Astrocyte of the spinal cord (primary cell): ENCODE measurements at regions not wholly inside any gene's neighbourhood (a gene's known extent, or its start where the extent isn't known, plus 50 kb on each side); places are given as distances from the start of the nearest gene placed in this dataset.

Experiments
- DNase-seq: peaks from one replicate; pipeline ENCODE4 v3.0.0; 2011; ENCODE audit warnings: low read depth, low spot score
- H3K4me3 ChIP-seq: 2 replicates; pipeline ENCODE4 v1.5.1; 2011; ENCODE audit warnings: low read depth, mild to moderate bottlenecking, low read length, moderate library complexity
- CTCF ChIP-seq: IDR thresholded peaks from 2 replicates; pipeline ENCODE4 v1.5.1; 2012; ENCODE audit warnings: low read depth, mild to moderate bottlenecking, low read length, inconsistent platforms
- in situ Hi-C: cut with HindIII; loops from 2 replicates; pipeline ENCODE4 v1.10.0; 2017; ENCODE audit warnings: low sequenced_read_pairs

- no peak for DNase-seq
- H3K4me3 ChIP-seq, result no peak overlapping the region
- in situ Hi-C loops, result no loop called here
- no peak for TF ChIP-seq CTCF
These were observed 166.2 kb downstream of the URB2 start for GRCh38 chr1:229792012-229792975.

GRCh38 chr1:229793488-229793887, 167.4 kb downstream of the URB2 start:
- in situ Hi-C loops, result no loop called here
- no peak overlapping the region for H3K4me3 ChIP-seq
- no peak for TF ChIP-seq CTCF
- no peak for DNase-seq

- no peak for DNase-seq
- no peak overlapping the region for H3K4me3 ChIP-seq
- TF ChIP-seq CTCF, result no peak
- in situ Hi-C loops, result no loop called here
These were observed 172.5 kb downstream of the URB2 start for GRCh38 chr1:229798558-229798957.

GRCh38 chr1:229803626-229804217, 177.7 kb downstream of the URB2 start:
- DNase-seq, result no peak
- in situ Hi-C loops, result no loop called here
- TF ChIP-seq CTCF, result no peak
- no peak overlapping the region for H3K4me3 ChIP-seq

GRCh38 chr1:229808272-229808671, 182.2 kb downstream of the URB2 start:
- in situ Hi-C loops, result no loop called here
- no peak for TF ChIP-seq CTCF
- no peak overlapping the region for H3K4me3 ChIP-seq
- no peak for DNase-seq

GRCh38 chr1:229810140-229810539, 184.1 kb downstream of the URB2 start:
- in situ Hi-C loops, result no loop called here
- no peak for DNase-seq
- H3K4me3 ChIP-seq, result no peak overlapping the region
- TF ChIP-seq CTCF, result no peak
